GM19238 (cell line): ENCODE measurements at regions not wholly inside any gene's neighbourhood (a gene's known extent, or its start where the extent isn't known, plus 50 kb on each side); places are given as distances from the start of the nearest gene placed in this dataset.
"Not testable (repeated sequence)": the region's sequence is repeated elsewhere in the genome, so short reads cannot be mapped to it uniquely, and the experiment has no call there.

Source experiments
- DNase-seq: peaks from one replicate; pipeline ENCODE4 v3.0.0; 2011; ENCODE audit warnings: low spot score; ENCODE audit not compliant: insufficient read length

- no peak for DNase-seq
These were observed 174.5 kb upstream of the TSC22D1 start for GRCh38 chr13:44750630-44751029.

- DNase-seq: no peak
These were observed 173.8 kb upstream of the TSC22D1 start for GRCh38 chr13:44749906-44750305.

- DNase-seq: no peak
These were observed 172.3 kb upstream of the TSC22D1 start for GRCh38 chr13:44748439-44748838.

- DNase-seq: no peak
These were observed 171.0 kb upstream of the TSC22D1 start for GRCh38 chr13:44747179-44747578.

GRCh38 chr13:44746690-44747089, 170.6 kb upstream of the TSC22D1 start:
- no peak for DNase-seq

GRCh38 chr13:44744880-44745633, 168.9 kb upstream of the TSC22D1 start:
- DNase-seq: no peak

- no peak for DNase-seq
These were observed 163.4 kb upstream of the TSC22D1 start for GRCh38 chr13:44739539-44739938.

GRCh38 chr13:44739120-44739519, 163.0 kb upstream of the TSC22D1 start:
- no peak for DNase-seq

- DNase-seq: no peak
These were observed 162.3 kb upstream of the TSC22D1 start for GRCh38 chr13:44738463-44738862.

GRCh38 chr13:44735806-44736205, 159.7 kb upstream of the TSC22D1 start:
- no peak for DNase-seq

GRCh38 chr13:44734201-44734707, 158.1 kb upstream of the TSC22D1 start:
- DNase-seq: no peak

- no peak for DNase-seq
These were observed 156.5 kb upstream of the TSC22D1 start for GRCh38 chr13:44732503-44733098.

GRCh38 chr13:44730851-44731250, 154.7 kb upstream of the TSC22D1 start:
- DNase-seq: no peak

- no peak for DNase-seq
These were observed 154.0 kb upstream of the TSC22D1 start for GRCh38 chr13:44730099-44730498.

- DNase-seq: not testable (repeated sequence)
These were observed 151.5 kb upstream of the TSC22D1 start for GRCh38 chr13:44727591-44727990.

- DNase-seq: no peak
These were observed 150.6 kb upstream of the TSC22D1 start for GRCh38 chr13:44726778-44727177.

GRCh38 chr13:44726214-44726613, 150.1 kb upstream of the TSC22D1 start:
- DNase-seq: no peak

- no peak for DNase-seq
These were observed 143.9 kb upstream of the TSC22D1 start for GRCh38 chr13:44719857-44720671.

- no peak for DNase-seq
These were observed 142.3 kb upstream of the TSC22D1 start for GRCh38 chr13:44718467-44718866.

- DNase-seq: no peak
These were observed 139.4 kb upstream of the TSC22D1 start for GRCh38 chr13:44715287-44716230.
